Endodermal cell (in vitro differentiated cells): ENCODE measurements at regions not wholly inside any gene's neighbourhood (a gene's known extent, or its start where the extent isn't known, plus 50 kb on each side); places are given as distances from the start of the nearest gene placed in this dataset.
"Not testable (repeated sequence)": the region's sequence is repeated elsewhere in the genome, so short reads cannot be mapped to it uniquely, and the experiment has no call there.

Experiments
- DNase-seq: peaks from one replicate; pipeline ENCODE4 v3.0.0-alpha.2; 2017
- H3K27ac ChIP-seq: 2 replicates; pipeline ENCODE4 v1.5.1; 2013; ENCODE audit warnings: mild to moderate bottlenecking, low read depth, low read length, moderate library complexity
- H3K27me3 ChIP-seq: 2 replicates; pipeline ENCODE4 v1.6.1; 2013; ENCODE audit warnings: mild to moderate bottlenecking, low read length, moderate library complexity; ENCODE audit not compliant: insufficient read depth, control insufficient read depth, poor library complexity, severe bottlenecking
- H3K36me3 ChIP-seq: 2 replicates; pipeline ENCODE4 v1.7.0; 2013; ENCODE audit warnings: mild to moderate bottlenecking, low read length, moderate library complexity; ENCODE audit not compliant: control insufficient read depth, insufficient read depth
- H3K4me1 ChIP-seq: one replicate; pipeline ENCODE4 v1.7.0; 2013; ENCODE audit warnings: low read length; ENCODE audit not compliant: control insufficient read depth, insufficient read depth
- H3K4me3 ChIP-seq: 2 replicates; pipeline ENCODE4 v1.5.1; 2013; ENCODE audit warnings: mild to moderate bottlenecking, low read length, moderate library complexity
- H3K9ac ChIP-seq: 2 replicates; pipeline ENCODE4 v1.6.1; 2013; ENCODE audit warnings: mild to moderate bottlenecking, low read length, moderate library complexity; ENCODE audit not compliant: poor library complexity, severe bottlenecking; ENCODE audit errors: extremely low read depth
- H3K9me3 ChIP-seq: 2 replicates; pipeline ENCODE4 v1.6.1; 2013; ENCODE audit warnings: mild to moderate bottlenecking, low read length, moderate library complexity; ENCODE audit not compliant: control insufficient read depth
- H3K27ac Mint-ChIP-seq: 2 replicates; pipeline ENCODE4 v1.8.0; 2020; ENCODE audit warnings: mixed read lengths
- H3K27me3 Mint-ChIP-seq: 2 replicates; pipeline ENCODE4 v1.8.0; 2021; ENCODE audit warnings: mild to moderate bottlenecking, mixed read lengths; ENCODE audit not compliant: insufficient read depth
- H3K36me3 Mint-ChIP-seq: 2 replicates; pipeline ENCODE4 v1.8.0; 2020; ENCODE audit warnings: low read depth, mixed read lengths
- H3K4me1 Mint-ChIP-seq: 2 replicates; pipeline ENCODE4 v1.8.0; 2020; ENCODE audit warnings: mixed read lengths
- H3K4me3 Mint-ChIP-seq: 2 replicates; pipeline ENCODE4 v1.8.0; 2020; ENCODE audit warnings: mild to moderate bottlenecking, moderate library complexity, mixed read lengths
- H3K9me3 Mint-ChIP-seq: 2 replicates; pipeline ENCODE4 v1.8.0; 2020; ENCODE audit warnings: mild to moderate bottlenecking, mixed read lengths
- CTCF ChIP-seq: fragments of 200-600 bp; sonication (generic); conservative IDR thresholded peaks from 2 replicates; pipeline ENCODE4 v1.5.0; 2021; ENCODE audit warnings: antibody characterized with exemption, mild to moderate bottlenecking
- WGBS, 2 experiments: methylation state at CpG; one replicate each; pipeline versions ENCODE4 v1.1.5 to v1.1.7; 2013; ENCODE audit warnings: missing lambda C conversion rate in 2 of 2, mixed read lengths in 1 of 2; ENCODE audit not compliant: insufficient coverage in 1 of 2, insufficient read length in 1 of 2; 5-methylcytosine and 5-hydroxymethylcytosine counted together

GRCh38 chr2:47720036-47720435 is 62.9 kb upstream of the MSH6 start:
- peaks cover 18% of the 10 kb centered on the region for H3K9me3 Mint-ChIP-seq
- H3K27me3 Mint-ChIP-seq = no peaks in the 10 kb centered on the region
- peaks cover 36% of the 10 kb centered on the region for H3K4me1 Mint-ChIP-seq
- no peak for TF ChIP-seq CTCF
- DNase-seq = no peak
- Histone ChIP-seq H3K9me3 (peaks cover 17% of the 10 kb centered on the region), H3K4me3 (no peak overlapping the region), H3K27me3 (no peaks in the 10 kb centered on the region), H3K27ac (no peak overlapping the region), H3K36me3 (no peaks in the 10 kb centered on the region), H3K9ac (no peak overlapping the region), H3K4me1 (peaks cover 6% of the 10 kb centered on the region)
- 89 to 92% methylated on average over 1 to 3 of the region's 3 CpGs for WGBS, 2 experiments
- H3K27ac Mint-ChIP-seq = no peak overlapping the region
- H3K4me3 Mint-ChIP-seq = no peak overlapping the region
- peaks cover 8% of the 10 kb centered on the region for H3K36me3 Mint-ChIP-seq

DNA sequence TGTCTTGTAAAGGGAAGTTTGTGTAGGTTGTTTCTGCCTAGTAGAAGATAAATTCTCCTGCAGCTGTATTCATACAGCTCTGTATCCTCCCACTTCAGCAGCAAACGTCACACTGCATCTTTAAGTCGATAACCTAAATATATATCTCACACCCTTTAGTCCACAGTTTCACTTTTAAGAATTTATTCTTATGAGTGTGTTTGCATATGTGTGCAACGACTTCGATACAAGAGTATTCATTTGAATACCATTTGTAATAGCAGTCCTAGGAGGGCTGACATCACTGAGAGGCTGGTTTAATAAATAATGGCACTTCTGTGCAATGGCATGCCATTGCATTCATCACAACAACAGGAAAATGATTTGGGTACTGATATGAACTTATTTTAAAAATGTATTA is 63.8 kb upstream of the MSH6 start:
- no peaks in the 10 kb centered on the region for H3K27me3 Mint-ChIP-seq
- TF ChIP-seq CTCF = no peak
- WGBS, 2 experiments = 98% methylated on average over 4 of the region's 4 CpGs; no CpG with 5 or more reads in 1 of the 2 experiments
- peaks cover 20% of the 10 kb centered on the region for H3K9me3 ChIP-seq
- H3K27me3 ChIP-seq = no peaks in the 10 kb centered on the region
- peaks cover 21% of the 10 kb centered on the region for H3K9me3 Mint-ChIP-seq
- H3K4me3 ChIP-seq = no peak overlapping the region
- H3K27ac Mint-ChIP-seq = no peak overlapping the region
- DNase-seq = no peak
- no peak overlapping the region for H3K9ac ChIP-seq
- H3K4me3 Mint-ChIP-seq = no peak overlapping the region
- H3K36me3 ChIP-seq = no peaks in the 10 kb centered on the region
- H3K27ac ChIP-seq = no peak overlapping the region
- peaks cover 26% of the 10 kb centered on the region for H3K4me1 Mint-ChIP-seq
- H3K4me1 ChIP-seq = peaks cover 3% of the 10 kb centered on the region
- peaks cover 11% of the 10 kb centered on the region for H3K36me3 Mint-ChIP-seq

GRCh38 chr2:47716307-47716706 is 66.6 kb upstream of the MSH6 start:
- not testable (repeated sequence) for H3K27me3 Mint-ChIP-seq, H3K4me3 Mint-ChIP-seq, H3K27ac ChIP-seq, H3K9ac ChIP-seq, H3K4me3 ChIP-seq, H3K27ac Mint-ChIP-seq, H3K4me1 ChIP-seq, H3K36me3 ChIP-seq, H3K27me3 ChIP-seq
- 95% methylated on average over 6 of the region's 7 CpGs; no CpG with 5 or more reads in 1 of the 2 experiments for WGBS, 2 experiments
- H3K9me3 ChIP-seq = peaks cover 28% of the 10 kb centered on the region
- Mint-ChIP-seq H3K9me3 (peaks cover 25% of the 10 kb centered on the region), H3K36me3 (peaks cover 15% of the 10 kb centered on the region), H3K4me1 (peaks cover 15% of the 10 kb centered on the region)
- TF ChIP-seq CTCF = peak; percentile 57
- peak; percentile 75 for DNase-seq
